Ovary (tissue), 7 donors: ENCODE measurements at regions not wholly inside any gene's neighbourhood (a gene's known extent, or its start where the extent isn't known, plus 50 kb on each side); places are given as distances from the start of the nearest gene placed in this dataset.

Source experiments
- DNase-seq, 5 donors: peaks; one replicate each; pipeline ENCODE4 v3.0.0-alpha.2; 2019 to 2020
- H3K27ac ChIP-seq, 2 donors: fragments of 200-600 bp; one replicate each; pipeline versions ENCODE4 v1.5.1 to v1.8.0; 2019 to 2022
- H3K27me3 ChIP-seq: fragments of 200-600 bp; one replicate; pipeline ENCODE4 v1.8.0; 2022
- H3K36me3 ChIP-seq: fragments of 200-600 bp; sonication (generic); one replicate; pipeline ENCODE4 v1.5.1; 2019
- H3K4me1 ChIP-seq: one replicate; pipeline ENCODE4 v1.8.1; 2013; ENCODE audit warnings: mild to moderate bottlenecking, moderate library complexity; ENCODE audit not compliant: insufficient read depth
- H3K4me3 ChIP-seq: fragments of 200-600 bp; sonication (generic); one replicate; pipeline ENCODE4 v1.5.1; 2017
- H3K9me3 ChIP-seq, 2 donors: fragments of 200-600 bp in 1 of 2; sonication (generic) in 1 of 2; one replicate each; pipeline versions ENCODE4 v1.5.1 to v1.8.1; 2013 to 2019; ENCODE audit warnings: mild to moderate bottlenecking in 1 of 2, moderate library complexity in 1 of 2
- CTCF ChIP-seq, 3 donors: fragments of 450-650 bp in 2 of 3; fragments of 200-600 bp in 1 of 3; IDR thresholded peaks; one replicate each; pipeline versions ENCODE4 v1.5.1 to v1.8.0; 2016 to 2022; ENCODE audit warnings: antibody characterized with exemption in 3 of 3, mild to moderate bottlenecking in 1 of 3
- EP300 ChIP-seq: sonication (generic); formaldehyde crosslinking; IDR thresholded peaks from one replicate; pipeline ENCODE4 v1.6.1; 2017; ENCODE audit warnings: antibody characterized with exemption
- POLR2A ChIP-seq: fragments of 450-650 bp; IDR thresholded peaks from one replicate; pipeline ENCODE4 v1.6.1; 2017; ENCODE audit warnings: antibody characterized with exemption, mild to moderate bottlenecking, moderate library complexity
- WGBS, 3 donors: extraction: QIAGEN DNeasy Blood & Tissue Kit in 1 of 3; methylation state at CpG; one replicate each; pipeline versions ENCODE4 v1.1.5 to v1.1.7; 2013 to 2017; 5-methylcytosine and 5-hydroxymethylcytosine counted together
- intact Hi-C, 4 donors: fragments of 100-400 bp; cut with DNase I; formaldehyde crosslinking; loops; one replicate each; pipeline versions ENCODE4 v1.11.0 to v1.15.1; 2022 to 2023
- donor health status: DM: no; HTN: no; CAD: no; lungs with moderate emphysema.
- donor health status: DM: no; HTN: no; CAD: no.
- donor health status: Bipolar disorder and iron deficiency.
- donor health status: DM: no; HTN: no; CAD: no.
- donor health status: DM: yes; HTN: yes; CAD: no.

- Histone ChIP-seq H3K4me1 (no peaks in the 10 kb centered on the region), H3K27ac (no peak overlapping the region), H3K36me3 (no peaks in the 10 kb centered on the region), H3K27me3 (no peaks in the 10 kb centered on the region), H3K4me3 (no peak overlapping the region), H3K9me3 (no peaks in the 10 kb centered on the region)
- WGBS, 3 donors = 35 to 59% (median 36%) methylated on average over 5 of the region's 5 CpGs
- intact Hi-C loops = no loop called here
- no peak for DNase-seq
- TF ChIP-seq POLR2A = no peak
- no peak for TF ChIP-seq CTCF (IDR thresholded peaks at IDR 0.05)
- TF ChIP-seq EP300 = no peak
These were observed 151.3 kb upstream of the SOX11 start for GRCh38 chr2:5540856-5541255.

- Histone ChIP-seq H3K27ac (no peak overlapping the region), H3K4me1 (no peaks in the 10 kb centered on the region), H3K9me3 (no peaks in the 10 kb centered on the region), H3K27me3 (no peaks in the 10 kb centered on the region), H3K36me3 (no peaks in the 10 kb centered on the region), H3K4me3 (no peak overlapping the region)
- DNase-seq = no peak
- intact Hi-C loops = no loop called here
- WGBS, 3 donors = 89 to 92% (median 90%) methylated on average over 5 of the region's 5 CpGs
- no peak for TF ChIP-seq EP300
- TF ChIP-seq CTCF (IDR thresholded peaks at IDR 0.05) = no peak
- no peak for TF ChIP-seq POLR2A
These were observed 147.9 kb upstream of the SOX11 start for GRCh38 chr2:5544205-5544786.

- no peak for DNase-seq
- H3K4me3 ChIP-seq = no peak overlapping the region
- H3K27ac ChIP-seq = no peak overlapping the region
- 82 to 89% (median 88%) methylated on average over 1 of the region's 1 CpG for WGBS, 3 donors
- H3K4me1 ChIP-seq = no peaks in the 10 kb centered on the region
- intact Hi-C loops = no loop called here
- H3K27me3 ChIP-seq = no peaks in the 10 kb centered on the region
- no peaks in the 10 kb centered on the region for H3K9me3 ChIP-seq
- no peaks in the 10 kb centered on the region for H3K36me3 ChIP-seq
- no peak for TF ChIP-seq POLR2A
- no peak for TF ChIP-seq EP300
- no peak for TF ChIP-seq CTCF (IDR thresholded peaks at IDR 0.05)
These were observed 146.0 kb upstream of the SOX11 start for GRCh38 chr2:5546181-5546580.

- Histone ChIP-seq H3K36me3 (no peaks in the 10 kb centered on the region), H3K4me3 (no peak overlapping the region), H3K9me3 (no peaks in the 10 kb centered on the region), H3K4me1 (no peaks in the 10 kb centered on the region), H3K27me3 (no peaks in the 10 kb centered on the region), H3K27ac (no peak overlapping the region)
- 14 to 31% (median 26%) methylated on average over 5 of the region's 5 CpGs for WGBS, 3 donors
- TF ChIP-seq EP300 (no peak), POLR2A (no peak), CTCF (IDR thresholded peaks at IDR 0.05) (no peak)
- no peak for DNase-seq
- intact Hi-C loops = no loop called here
These were observed 143.0 kb upstream of the SOX11 start for GRCh38 chr2:5548991-5549715.
